Astrocyte (in vitro differentiated cells and primary cell): ENCODE measurements at regions not wholly inside any gene's neighbourhood (a gene's known extent, or its start where the extent isn't known, plus 50 kb on each side); places are given as distances from the start of the nearest gene placed in this dataset.

Experiments used
- DNase-seq: peaks from one replicate; pipeline ENCODE4 v3.0.0-alpha.2; 2010; ENCODE audit warnings: low read depth
- FAIRE-seq: peaks from 2 replicates; lab custom pipeline; 2011; peaks lifted over from hg19 to GRCh38; lab: Jason Lieb, UNC
- H2AFZ ChIP-seq: 2 replicates; pipeline ENCODE4 v1.6.0; 2012; ENCODE audit warnings: low read depth, low read length, inconsistent platforms
- H3K27ac ChIP-seq: 2 replicates; pipeline ENCODE4 v1.5.1; 2011; ENCODE audit warnings: low read depth, low read length, inconsistent platforms
- H3K27me3 ChIP-seq: 2 replicates; pipeline ENCODE4 v1.6.0; 2011; ENCODE audit warnings: low read length, inconsistent platforms; ENCODE audit not compliant: insufficient read depth
- H3K36me3 ChIP-seq: 2 replicates; pipeline ENCODE4 v1.5.1; 2011; ENCODE audit warnings: low read length, inconsistent platforms; ENCODE audit not compliant: insufficient read depth
- H3K4me1 ChIP-seq: 2 replicates; pipeline ENCODE4 v1.5.1; 2011; ENCODE audit warnings: low read length, inconsistent platforms; ENCODE audit not compliant: insufficient read depth
- H3K4me2 ChIP-seq: 2 replicates; pipeline ENCODE4 v1.6.0; 2012; ENCODE audit warnings: low read length, inconsistent platforms
- H3K4me3 ChIP-seq: 2 replicates; pipeline ENCODE4 v1.5.1; 2011; ENCODE audit warnings: low read depth, mild to moderate bottlenecking, low read length, inconsistent platforms; ENCODE audit not compliant: insufficient read depth
- H3K79me2 ChIP-seq: 2 replicates; pipeline ENCODE4 v1.6.0; 2012; ENCODE audit warnings: mild to moderate bottlenecking, low read length, inconsistent platforms; ENCODE audit not compliant: insufficient read depth
- H3K9ac ChIP-seq: 2 replicates; pipeline ENCODE4 v1.6.0; 2012; ENCODE audit warnings: mild to moderate bottlenecking, low read length, inconsistent platforms
- H3K9me3 ChIP-seq: 2 replicates; pipeline ENCODE4 v1.5.1; 2012; ENCODE audit warnings: low read depth, mild to moderate bottlenecking, low read length, inconsistent platforms; ENCODE audit not compliant: insufficient read depth
- H4K20me1 ChIP-seq: 2 replicates; pipeline ENCODE4 v1.6.0; 2012; ENCODE audit warnings: low read length, inconsistent platforms; ENCODE audit not compliant: insufficient read depth
- H3K27ac Mint-ChIP-seq: one replicate; pipeline ENCODE4 v1.8.0; 2021; ENCODE audit warnings: mild to moderate bottlenecking, mixed read lengths; ENCODE audit not compliant: unreplicated experiment
- H3K27me3 Mint-ChIP-seq: one replicate; pipeline ENCODE4 v1.8.0; 2021; ENCODE audit warnings: low read depth, mixed read lengths; ENCODE audit not compliant: unreplicated experiment
- H3K36me3 Mint-ChIP-seq: one replicate; pipeline ENCODE4 v1.8.0; 2021; ENCODE audit warnings: low read depth, mixed read lengths; ENCODE audit not compliant: unreplicated experiment
- H3K4me1 Mint-ChIP-seq: one replicate; pipeline ENCODE4 v1.8.0; 2021; ENCODE audit warnings: low read depth, mixed read lengths; ENCODE audit not compliant: unreplicated experiment
- H3K4me3 Mint-ChIP-seq: one replicate; pipeline ENCODE4 v1.8.0; 2021; ENCODE audit warnings: mild to moderate bottlenecking, moderate library complexity, mixed read lengths; ENCODE audit not compliant: unreplicated experiment
- H3K9me3 Mint-ChIP-seq: one replicate; pipeline ENCODE4 v1.8.0; 2021; ENCODE audit warnings: mild to moderate bottlenecking, mixed read lengths; ENCODE audit not compliant: unreplicated experiment
- CTCF ChIP-seq: IDR thresholded peaks from 2 replicates; pipeline ENCODE4 v1.5.1; 2011; ENCODE audit warnings: low read depth, mild to moderate bottlenecking, inconsistent platforms, low read length, moderate library complexity; ENCODE audit not compliant: insufficient read depth
- EZH2 ChIP-seq: IDR thresholded peaks from 2 replicates; pipeline ENCODE4 v1.6.1; 2012; ENCODE audit warnings: mild to moderate bottlenecking, low read length, inconsistent platforms; ENCODE audit not compliant: insufficient read depth

GRCh38 chr16:22743401-22743800 is 70.6 kb upstream of the HS3ST2 start:
- Histone ChIP-seq H3K4me1 (no peaks in the 10 kb centered on the region), H4K20me1 (no peaks in the 10 kb centered on the region), H3K4me3 (no peak overlapping the region), H3K9me3 (no peaks in the 10 kb centered on the region), H3K4me2 (no peak overlapping the region), H3K36me3 (no peaks in the 10 kb centered on the region), H2AFZ (no peak overlapping the region), H3K27ac (no peak overlapping the region), H3K27me3 (no peaks in the 10 kb centered on the region), H3K79me2 (no peaks in the 10 kb centered on the region), H3K9ac (no peak overlapping the region)
- no peak overlapping the region for H3K27ac Mint-ChIP-seq
- H3K9me3 Mint-ChIP-seq = no peaks in the 10 kb centered on the region
- H3K36me3 Mint-ChIP-seq = no peaks in the 10 kb centered on the region
- FAIRE-seq (no peak), DNase-seq (no peak)
- H3K4me1 Mint-ChIP-seq = no peaks in the 10 kb centered on the region
- TF ChIP-seq EZH2 (no peak), CTCF (no peak)
- peaks cover 7% of the 10 kb centered on the region for H3K27me3 Mint-ChIP-seq
- H3K4me3 Mint-ChIP-seq = no peak overlapping the region

DNA sequence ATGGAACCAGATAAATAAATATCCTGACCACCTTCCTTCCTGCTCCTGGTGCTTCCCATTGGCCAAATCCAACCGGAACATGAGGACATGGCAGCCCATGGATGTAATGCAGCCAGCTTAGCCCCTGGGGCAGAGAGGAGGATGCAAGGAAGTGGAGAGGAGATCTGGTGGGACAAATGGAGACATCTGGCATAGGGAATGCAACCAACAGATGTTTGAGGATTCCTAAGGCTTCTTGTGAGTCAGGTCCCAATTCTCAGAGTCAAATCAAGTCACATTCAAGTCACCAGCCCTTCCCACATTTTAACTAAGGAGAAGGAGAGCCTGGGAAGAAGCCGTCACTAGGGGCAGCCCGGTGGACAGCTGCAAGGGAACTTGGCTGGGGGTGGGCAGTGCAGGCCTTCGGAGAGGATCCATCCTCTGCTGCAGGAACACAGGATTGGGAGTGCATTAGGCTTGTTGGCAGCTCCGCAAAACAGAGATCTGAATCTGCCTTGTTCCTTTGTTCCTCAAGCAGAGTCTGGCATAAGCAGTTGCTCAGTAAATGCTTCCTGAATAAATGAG is 62.8 kb upstream of the HS3ST2 start:
- Mint-ChIP-seq H3K27ac (no peak overlapping the region), H3K27me3 (peaks cover 23% of the 10 kb centered on the region)
- no peak for FAIRE-seq

More for the DNA sequence above, 62.8 kb upstream of the HS3ST2 start:
- Mint-ChIP-seq H3K4me1 (no peaks in the 10 kb centered on the region), H3K4me3 (no peak overlapping the region), H3K36me3 (no peaks in the 10 kb centered on the region), H3K9me3 (peaks cover 5% of the 10 kb centered on the region)
- Histone ChIP-seq H3K4me3 (no peak overlapping the region), H3K36me3 (no peaks in the 10 kb centered on the region), H4K20me1 (no peaks in the 10 kb centered on the region), H3K27me3 (no peaks in the 10 kb centered on the region), H3K79me2 (no peaks in the 10 kb centered on the region), H3K4me1 (no peaks in the 10 kb centered on the region), H3K4me2 (no peak overlapping the region), H2AFZ (no peak overlapping the region), H3K9ac (no peak overlapping the region), H3K27ac (no peak overlapping the region), H3K9me3 (no peaks in the 10 kb centered on the region)
- DNase-seq = no peak
- TF ChIP-seq EZH2 (no peak), CTCF (no peak)
